PC-3 (cell line): ENCODE measurements at regions not wholly inside any gene's neighbourhood (a gene's known extent, or its start where the extent isn't known, plus 50 kb on each side); places are given as distances from the start of the nearest gene placed in this dataset.
"Not testable (repeated sequence)": the region's sequence is repeated elsewhere in the genome, so short reads cannot be mapped to it uniquely, and the experiment has no call there.

ENCODE experiments used
- ATAC-seq: fragments of 200-7000 bp; cut with Tn5 transposase; 2 replicates; pipeline ENCODE4 v1.9.1; 2020; ENCODE audit warnings: mild to moderate bottlenecking, moderate library complexity
- BruUV-seq: library from RNA; stranded (reverse); fragments of 400-500 nt; replicated peaks from 2 replicates; lab custom pipeline; 2021; lab: Mats Ljungman, UMichigan
- CTCF ChIA-PET: fragments of 300-600 bp; sonication (Branson Sonifier 250); formaldehyde crosslinking; loops from one replicate; lab custom pipeline; 2022; ENCODE audit warnings: antibody characterized with exemption; lab: Charles Lee
- POLR2A ChIA-PET: fragments of 300-600 bp; sonication (Branson Sonifier 250); formaldehyde crosslinking; loops from one replicate; lab custom pipeline; 2022; ENCODE audit warnings: antibody characterized with exemption; ENCODE audit not compliant: unreplicated experiment; lab: Charles Lee
- DNase-seq: peaks from one replicate; pipeline ENCODE4 v3.0.0-alpha.2; 2015
- H2AFZ ChIP-seq: fragments of 300-600 bp; sonication (generic); 2 replicates; pipeline ENCODE4 v1.6.0; 2016; ENCODE audit warnings: antibody characterized with exemption, low read length
- H3F3A ChIP-seq: fragments of 300-600 bp; sonication (generic); one replicate; pipeline ENCODE4 v1.6.0; 2017; ENCODE audit warnings: antibody characterized with exemption, low read length, control low read depth, mild to moderate bottlenecking; ENCODE audit not compliant: unreplicated experiment
- H3K27ac ChIP-seq: fragments of 300-600 bp; sonication (generic); 2 replicates; pipeline ENCODE4 v1.5.1; 2016; ENCODE audit warnings: mild to moderate bottlenecking, low read length
- H3K27me3 ChIP-seq: fragments of 300-600 bp; sonication (generic); 2 replicates; pipeline ENCODE4 v1.6.1; 2016; ENCODE audit warnings: low read length, mixed read lengths
- H3K36me3 ChIP-seq: fragments of 300-600 bp; sonication (generic); 2 replicates; pipeline ENCODE4 v1.6.1; 2016; ENCODE audit warnings: low read depth, mixed run types, low read length, mixed read lengths
- H3K4me1 ChIP-seq: fragments of 300-600 bp; sonication (generic); 2 replicates; pipeline ENCODE4 v1.5.1; 2016; ENCODE audit warnings: low read length; ENCODE audit not compliant: insufficient read depth
- H3K4me2 ChIP-seq: fragments of 300-600 bp; sonication (generic); 2 replicates; pipeline ENCODE4 v1.6.0; 2016; ENCODE audit warnings: low read length
- H3K4me3 ChIP-seq: fragments of 300-600 bp; sonication (generic); 2 replicates; pipeline ENCODE4 v1.5.1; 2016; ENCODE audit warnings: mild to moderate bottlenecking, low read length, mixed read lengths
- H3K79me2 ChIP-seq: fragments of 300-600 bp; sonication (generic); 2 replicates; pipeline ENCODE4 v1.6.1; 2017; ENCODE audit warnings: low read length, mixed read lengths
- H3K9ac ChIP-seq: fragments of 300-600 bp; sonication (generic); 2 replicates; pipeline ENCODE4 v1.6.0; 2016; ENCODE audit warnings: mild to moderate bottlenecking, low read length
- H3K9me2 ChIP-seq: fragments of 300-600 bp; sonication (generic); replicated peaks from 2 replicates; pipeline ENCODE4 v1.6.1; 2016; ENCODE audit warnings: mixed run types, low read length, mixed read lengths
- H3K9me3 ChIP-seq: fragments of 300-600 bp; sonication (generic); 2 replicates; pipeline ENCODE4 v1.6.1; 2016; ENCODE audit warnings: low read length, mixed read lengths
- H4K20me1 ChIP-seq: fragments of 300-600 bp; sonication (generic); 2 replicates; pipeline ENCODE4 v1.6.1; 2016; ENCODE audit warnings: low read length, mixed read lengths
- EZH2 ChIP-seq: fragments of 300-600 bp; sonication (generic); IDR thresholded peaks from one replicate; pipeline ENCODE4 v1.6.1; 2017; ENCODE audit warnings: antibody characterized with exemption, mild to moderate bottlenecking, low read length; ENCODE audit not compliant: unreplicated experiment
- EZH2phosphoT487 ChIP-seq: fragments of 300-600 bp; sonication (generic); IDR thresholded peaks from 2 replicates; pipeline ENCODE4 v1.6.1; 2018; ENCODE audit warnings: mild to moderate bottlenecking, antibody characterized with exemption, low read length, borderline replicate concordance
- intact Hi-C: fragments of 100-400 bp; cut with micrococcal nuclease; formaldehyde crosslinking; loops from 2 replicates; pipeline ENCODE4 v1.9.0; 2023
- TF ChIP-seq, protein P1 (sequence below): fragments of 300-600 bp; sonication (generic); conservative IDR thresholded peaks from 2 replicates; pipeline ENCODE4 v1.5.1; 2017; ENCODE audit warnings: antibody characterized with exemption, low read depth, mild to moderate bottlenecking, low read length

GRCh38 chr15:69874321-69874720, 223.4 kb downstream of the TLE3 start:
- H3K4me3 ChIP-seq: no peak overlapping the region
- CTCF ChIA-PET: no interaction called here
- no peaks in the 10 kb centered on the region; the same call in 1 of the 2 replicates for H3K27me3 ChIP-seq
- no peak overlapping the region for H3K27ac ChIP-seq
- TF ChIP-seq, protein P1, sequence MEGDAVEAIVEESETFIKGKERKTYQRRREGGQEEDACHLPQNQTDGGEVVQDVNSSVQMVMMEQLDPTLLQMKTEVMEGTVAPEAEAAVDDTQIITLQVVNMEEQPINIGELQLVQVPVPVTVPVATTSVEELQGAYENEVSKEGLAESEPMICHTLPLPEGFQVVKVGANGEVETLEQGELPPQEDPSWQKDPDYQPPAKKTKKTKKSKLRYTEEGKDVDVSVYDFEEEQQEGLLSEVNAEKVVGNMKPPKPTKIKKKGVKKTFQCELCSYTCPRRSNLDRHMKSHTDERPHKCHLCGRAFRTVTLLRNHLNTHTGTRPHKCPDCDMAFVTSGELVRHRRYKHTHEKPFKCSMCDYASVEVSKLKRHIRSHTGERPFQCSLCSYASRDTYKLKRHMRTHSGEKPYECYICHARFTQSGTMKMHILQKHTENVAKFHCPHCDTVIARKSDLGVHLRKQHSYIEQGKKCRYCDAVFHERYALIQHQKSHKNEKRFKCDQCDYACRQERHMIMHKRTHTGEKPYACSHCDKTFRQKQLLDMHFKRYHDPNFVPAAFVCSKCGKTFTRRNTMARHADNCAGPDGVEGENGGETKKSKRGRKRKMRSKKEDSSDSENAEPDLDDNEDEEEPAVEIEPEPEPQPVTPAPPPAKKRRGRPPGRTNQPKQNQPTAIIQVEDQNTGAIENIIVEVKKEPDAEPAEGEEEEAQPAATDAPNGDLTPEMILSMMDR: no peak
- no peak for TF ChIP-seq EZH2
- TF ChIP-seq EZH2phosphoT487: no peak
- no peaks in the 10 kb centered on the region for H3K79me2 ChIP-seq
- H3K4me1 ChIP-seq: peaks cover under 1% of the 10 kb centered on the region; the same call in 1 of the 2 replicates
- no peaks in the 10 kb centered on the region for H3K9me3 ChIP-seq
- H3K36me3 ChIP-seq: no peaks in the 10 kb centered on the region
- intact Hi-C loops: no loop called here
- BruUV-seq: no TSS peak
- no peak overlapping the region for H3K4me2 ChIP-seq
- no peaks in the 10 kb centered on the region for H4K20me1 ChIP-seq
- ATAC-seq (no peak), DNase-seq (no peak)
- no peaks in the 10 kb centered on the region for H3K9me2 ChIP-seq
- no peak overlapping the region for H3K9ac ChIP-seq
- POLR2A ChIA-PET: no interaction called here
- H2AFZ ChIP-seq: no peak overlapping the region
- no peaks in the 10 kb centered on the region for H3F3A ChIP-seq

- ChIA-PET POLR2A (no interaction called here), CTCF (no interaction called here)
- BruUV-seq: no TSS peak
- H3K4me1 ChIP-seq: no peaks in the 10 kb centered on the region
- no peaks in the 10 kb centered on the region; the same call in 1 of the 2 replicates for H3K27me3 ChIP-seq
- H2AFZ ChIP-seq: no peak overlapping the region
- no peak overlapping the region for H3K27ac ChIP-seq
- no peaks in the 10 kb centered on the region for H3F3A ChIP-seq
- H4K20me1 ChIP-seq: no peaks in the 10 kb centered on the region
- no peaks in the 10 kb centered on the region for H3K79me2 ChIP-seq
- no peak overlapping the region for H3K9ac ChIP-seq
- no peaks in the 10 kb centered on the region for H3K9me2 ChIP-seq
- intact Hi-C loops: no loop called here
- no peak overlapping the region for H3K4me2 ChIP-seq
- H3K36me3 ChIP-seq: no peaks in the 10 kb centered on the region
- no peak overlapping the region for H3K4me3 ChIP-seq
- no peak for TF ChIP-seq EZH2
- TF ChIP-seq, protein P1: no peak
- TF ChIP-seq EZH2phosphoT487: no peak
- H3K9me3 ChIP-seq: no peaks in the 10 kb centered on the region
- DNase-seq (no peak), ATAC-seq (no peak)
Observed at GRCh38 chr15:69876064-69876940, 221.4 kb downstream of the TLE3 start.

DNA sequence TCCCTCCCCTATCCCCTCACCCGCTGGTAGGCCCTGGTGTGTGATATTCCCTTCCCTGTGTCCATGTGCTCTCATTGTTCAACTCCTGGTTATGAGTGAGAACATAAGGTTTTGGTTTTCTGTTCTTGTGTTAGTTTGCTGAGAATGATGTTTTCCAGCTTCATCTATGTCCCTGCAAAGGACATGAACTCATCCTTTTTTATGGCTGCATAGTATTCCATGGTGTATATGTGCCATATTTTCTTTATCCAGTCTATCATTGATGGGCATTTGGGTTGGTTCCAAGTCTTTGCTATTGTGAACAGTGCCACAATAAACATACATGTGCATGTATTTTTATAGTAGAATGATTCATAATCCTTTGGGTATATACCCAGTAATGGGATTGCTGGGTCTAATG, 217.8 kb downstream of the TLE3 start:
- POLR2A ChIA-PET, H3K9me2 ChIP-seq, H3K4me1 ChIP-seq, H3K79me2 ChIP-seq, DNase-seq, intact Hi-C loops, H3K9me3 ChIP-seq, BruUV-seq, H3K9ac ChIP-seq, H4K20me1 ChIP-seq, CTCF ChIA-PET, H3F3A ChIP-seq, H3K27ac ChIP-seq, H3K36me3 ChIP-seq, H3K4me2 ChIP-seq, H3K4me3 ChIP-seq, H3K27me3 ChIP-seq, H2AFZ ChIP-seq, ATAC-seq: not testable (repeated sequence)
